ENCODE measurements at regions not wholly inside any gene's neighbourhood (a gene's known extent, or its start where the extent isn't known, plus 50 kb on each side); places are given as distances from the start of the nearest gene placed in this dataset.

DNA sequence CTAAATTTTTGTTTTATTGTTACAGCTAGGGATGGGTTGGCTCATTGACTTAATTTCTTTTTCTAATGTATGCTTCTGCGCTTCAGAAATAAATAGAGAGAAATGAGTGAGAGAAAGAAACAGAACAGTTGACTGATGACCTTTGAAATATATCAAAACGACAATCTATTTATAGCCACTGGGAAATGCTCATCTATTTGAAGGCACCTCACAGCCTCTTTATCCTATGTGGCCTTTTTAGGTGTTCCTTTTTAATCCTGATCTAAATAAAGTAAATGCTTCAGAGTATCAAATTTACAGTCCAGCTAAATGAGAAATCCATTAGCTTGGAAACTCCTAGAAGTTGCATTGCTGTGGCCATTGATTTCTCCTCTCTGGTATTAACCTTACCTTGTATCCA, 943.5 kb upstream of the CITED2 start:
- Histone ChIP-seq H3K27ac (ENCODE audit: low read depth, low read length) (no peak overlapping the region), H3K27me3 (ENCODE audit: control insufficient read depth, insufficient read depth, low read length, poor library complexity, severe bottlenecking) (no peaks in the 10 kb centered on the region), H3K9ac (ENCODE audit: extremely low read depth, low read length, poor library complexity, severe bottlenecking) (no peak overlapping the region), H3K4me3 (ENCODE audit: low read length) (no peak overlapping the region), H3K9me3 (ENCODE audit: control insufficient read depth, low read length) (no peaks in the 10 kb centered on the region), H3K4me1 (ENCODE audit: control insufficient read depth, insufficient read depth, low read length) (no peaks in the 10 kb centered on the region), H3K36me3 (ENCODE audit: control insufficient read depth, insufficient read depth, low read length) (no peaks in the 10 kb centered on the region)
- 75 to 92% methylated on average over 1 to 2 of the region's 2 CpGs for WGBS, 2 experiments (ENCODE audit: insufficient coverage in 1 of 2, insufficient read length in 1 of 2)
- peaks cover 10% of the 10 kb centered on the region for H3K4me1 Mint-ChIP-seq
- H3K4me3 Mint-ChIP-seq = no peak overlapping the region
- DNase-seq = no peak
- no peak overlapping the region for H3K27ac Mint-ChIP-seq
- no peaks in the 10 kb centered on the region for H3K27me3 Mint-ChIP-seq (ENCODE audit: insufficient read depth)
- H3K9me3 Mint-ChIP-seq = peaks cover under 1% of the 10 kb centered on the region
- no peaks in the 10 kb centered on the region for H3K36me3 Mint-ChIP-seq (ENCODE audit: low read depth)
- TF ChIP-seq, protein P1, sequence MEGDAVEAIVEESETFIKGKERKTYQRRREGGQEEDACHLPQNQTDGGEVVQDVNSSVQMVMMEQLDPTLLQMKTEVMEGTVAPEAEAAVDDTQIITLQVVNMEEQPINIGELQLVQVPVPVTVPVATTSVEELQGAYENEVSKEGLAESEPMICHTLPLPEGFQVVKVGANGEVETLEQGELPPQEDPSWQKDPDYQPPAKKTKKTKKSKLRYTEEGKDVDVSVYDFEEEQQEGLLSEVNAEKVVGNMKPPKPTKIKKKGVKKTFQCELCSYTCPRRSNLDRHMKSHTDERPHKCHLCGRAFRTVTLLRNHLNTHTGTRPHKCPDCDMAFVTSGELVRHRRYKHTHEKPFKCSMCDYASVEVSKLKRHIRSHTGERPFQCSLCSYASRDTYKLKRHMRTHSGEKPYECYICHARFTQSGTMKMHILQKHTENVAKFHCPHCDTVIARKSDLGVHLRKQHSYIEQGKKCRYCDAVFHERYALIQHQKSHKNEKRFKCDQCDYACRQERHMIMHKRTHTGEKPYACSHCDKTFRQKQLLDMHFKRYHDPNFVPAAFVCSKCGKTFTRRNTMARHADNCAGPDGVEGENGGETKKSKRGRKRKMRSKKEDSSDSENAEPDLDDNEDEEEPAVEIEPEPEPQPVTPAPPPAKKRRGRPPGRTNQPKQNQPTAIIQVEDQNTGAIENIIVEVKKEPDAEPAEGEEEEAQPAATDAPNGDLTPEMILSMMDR (conservative IDR thresholded peaks at IDR 0.05) = no peak

DNA sequence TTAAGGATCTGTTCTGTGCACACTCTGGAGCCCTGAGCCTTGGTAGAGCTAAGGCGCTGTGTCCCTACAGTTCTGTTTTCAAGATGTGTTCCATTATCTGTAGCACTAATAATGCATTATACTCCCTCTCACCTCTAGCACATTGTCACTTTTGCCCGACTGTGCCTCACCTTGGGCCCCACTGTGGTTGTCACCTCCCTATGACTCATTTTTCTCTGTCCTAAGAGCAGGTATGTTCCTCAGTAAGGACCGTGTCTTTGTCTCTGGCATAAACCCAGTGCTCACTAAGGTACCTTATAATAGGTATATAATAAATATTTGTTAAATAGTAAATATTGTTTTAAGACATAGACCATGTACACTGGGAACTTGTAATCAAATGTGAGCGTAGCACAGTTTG, 942.5 kb upstream of the CITED2 start:
- H3K4me1 Mint-ChIP-seq = peaks cover 10% of the 10 kb centered on the region
- Histone ChIP-seq H3K27ac (ENCODE audit: low read depth, low read length) (no peak overlapping the region), H3K9me3 (ENCODE audit: control insufficient read depth, low read length) (no peaks in the 10 kb centered on the region), H3K4me1 (ENCODE audit: control insufficient read depth, insufficient read depth, low read length) (no peaks in the 10 kb centered on the region), H3K27me3 (ENCODE audit: control insufficient read depth, insufficient read depth, low read length, poor library complexity, severe bottlenecking) (no peaks in the 10 kb centered on the region), H3K36me3 (ENCODE audit: control insufficient read depth, insufficient read depth, low read length) (no peaks in the 10 kb centered on the region), H3K4me3 (ENCODE audit: low read length) (no peak overlapping the region), H3K9ac (ENCODE audit: extremely low read depth, low read length, poor library complexity, severe bottlenecking) (no peak overlapping the region)
- no peaks in the 10 kb centered on the region for H3K36me3 Mint-ChIP-seq (ENCODE audit: low read depth)
- H3K9me3 Mint-ChIP-seq = peaks cover 3% of the 10 kb centered on the region
- H3K27me3 Mint-ChIP-seq (ENCODE audit: insufficient read depth) = no peaks in the 10 kb centered on the region
- no peak for DNase-seq
- TF ChIP-seq, protein P1 (conservative IDR thresholded peaks at IDR 0.05) = no peak
- WGBS, 2 experiments (ENCODE audit: insufficient coverage in 1 of 2, insufficient read length in 1 of 2) = 86 to 95% methylated on average over 1 to 4 of the region's 4 CpGs
- H3K27ac Mint-ChIP-seq = peak overlapping the region; percentile 72
- H3K4me3 Mint-ChIP-seq = no peak overlapping the region

DNA sequence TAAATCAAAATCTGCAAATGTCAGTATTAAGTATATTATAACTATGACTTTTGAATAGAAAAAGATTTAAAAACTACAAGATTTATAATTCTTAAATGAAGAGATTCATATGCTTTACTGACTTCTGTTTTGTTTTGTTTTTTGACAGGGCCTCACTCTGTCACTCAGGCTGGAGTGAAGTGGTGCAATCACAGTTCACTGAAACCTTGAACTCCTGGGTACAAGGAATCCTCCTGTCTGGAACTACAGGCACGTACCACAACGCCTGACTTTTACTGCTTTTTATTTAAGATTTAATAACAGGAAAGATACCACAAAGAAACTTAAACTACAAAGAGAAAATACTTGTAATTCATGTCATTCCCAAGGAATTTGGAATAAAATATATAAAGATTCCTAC, 940.2 kb upstream of the CITED2 start:
- Histone ChIP-seq H3K9ac (ENCODE audit: extremely low read depth, low read length, poor library complexity, severe bottlenecking) (no peak overlapping the region), H3K27ac (ENCODE audit: low read depth, low read length) (no peak overlapping the region), H3K9me3 (ENCODE audit: control insufficient read depth, low read length) (no peaks in the 10 kb centered on the region), H3K4me1 (ENCODE audit: control insufficient read depth, insufficient read depth, low read length) (no peaks in the 10 kb centered on the region), H3K27me3 (ENCODE audit: control insufficient read depth, insufficient read depth, low read length, poor library complexity, severe bottlenecking) (no peaks in the 10 kb centered on the region), H3K4me3 (ENCODE audit: low read length) (no peak overlapping the region), H3K36me3 (ENCODE audit: control insufficient read depth, insufficient read depth, low read length) (no peaks in the 10 kb centered on the region)
- Mint-ChIP-seq H3K27me3 (ENCODE audit: insufficient read depth) (no peaks in the 10 kb centered on the region), H3K27ac (no peak overlapping the region), H3K4me3 (no peak overlapping the region), H3K9me3 (peaks cover 3% of the 10 kb centered on the region), H3K36me3 (ENCODE audit: low read depth) (no peaks in the 10 kb centered on the region), H3K4me1 (peaks cover 8% of the 10 kb centered on the region)
- DNase-seq = no peak
- WGBS, 2 experiments (ENCODE audit: insufficient coverage in 1 of 2, insufficient read length in 1 of 2) = 90% methylated on average over 2 of the region's 2 CpGs; no CpG with 5 or more reads in 1 of the 2 experiments
- TF ChIP-seq, protein P1 (conservative IDR thresholded peaks at IDR 0.05) = no peak

Measured in endodermal cell (in vitro differentiated cells).